ENCODE measurements at regions not wholly inside any gene's neighbourhood (a gene's known extent, or its start where the extent isn't known, plus 50 kb on each side); places are given as distances from the start of the nearest gene placed in this dataset.

GRCh38 chr10:108443636-108444035 is 1279.1 kb upstream of the SORCS1 start:
- no peak for TF ChIP-seq CTCF (IDR thresholded peaks at IDR 0.05; ENCODE audit: low read length, missing control alignments)
- no peak for DNase-seq (ENCODE audit: low read depth)
- H3K4me3 ChIP-seq (replicated peaks; ENCODE audit: low read depth, low read length): no peak overlapping the region

- no peak for TF ChIP-seq CTCF (IDR thresholded peaks at IDR 0.05; ENCODE audit: low read length, missing control alignments)
- DNase-seq (ENCODE audit: low read depth): no peak
- no peak overlapping the region for H3K4me3 ChIP-seq (replicated peaks; ENCODE audit: low read depth, low read length)
Measured at GRCh38 chr10:108439397-108439796, 1274.9 kb upstream of the SORCS1 start.

- no peak for DNase-seq (ENCODE audit: low read depth)
- H3K4me3 ChIP-seq (replicated peaks; ENCODE audit: low read depth, low read length): no peak overlapping the region
- no peak for TF ChIP-seq CTCF (IDR thresholded peaks at IDR 0.05; ENCODE audit: low read length, missing control alignments)
Measured at GRCh38 chr10:108436096-108436495, 1271.6 kb upstream of the SORCS1 start.

GRCh38 chr10:108434559-108435252 is 1270.2 kb upstream of the SORCS1 start:
- no peak for TF ChIP-seq CTCF (IDR thresholded peaks at IDR 0.05; ENCODE audit: low read length, missing control alignments)
- DNase-seq (ENCODE audit: low read depth): no peak
- H3K4me3 ChIP-seq (replicated peaks; ENCODE audit: low read depth, low read length): no peak overlapping the region

- DNase-seq (ENCODE audit: low read depth): peak; percentile 11
- TF ChIP-seq CTCF (IDR thresholded peaks at IDR 0.05; ENCODE audit: low read length, missing control alignments): no peak
- H3K4me3 ChIP-seq (replicated peaks; ENCODE audit: low read depth, low read length): no peak overlapping the region
Measured at GRCh38 chr10:108427146-108427545, 1262.6 kb upstream of the SORCS1 start.

- no peak for TF ChIP-seq CTCF (IDR thresholded peaks at IDR 0.05; ENCODE audit: low read length, missing control alignments)
- no peak overlapping the region for H3K4me3 ChIP-seq (replicated peaks; ENCODE audit: low read depth, low read length)
- no peak for DNase-seq (ENCODE audit: low read depth)
Measured at GRCh38 chr10:108425283-108425964, 1260.9 kb upstream of the SORCS1 start.

All from fibroblast of pulmonary artery (primary cell).